ENCODE measurements at regions not wholly inside any gene's neighbourhood (a gene's known extent, or its start where the extent isn't known, plus 50 kb on each side); places are given as distances from the start of the nearest gene placed in this dataset.

DNA sequence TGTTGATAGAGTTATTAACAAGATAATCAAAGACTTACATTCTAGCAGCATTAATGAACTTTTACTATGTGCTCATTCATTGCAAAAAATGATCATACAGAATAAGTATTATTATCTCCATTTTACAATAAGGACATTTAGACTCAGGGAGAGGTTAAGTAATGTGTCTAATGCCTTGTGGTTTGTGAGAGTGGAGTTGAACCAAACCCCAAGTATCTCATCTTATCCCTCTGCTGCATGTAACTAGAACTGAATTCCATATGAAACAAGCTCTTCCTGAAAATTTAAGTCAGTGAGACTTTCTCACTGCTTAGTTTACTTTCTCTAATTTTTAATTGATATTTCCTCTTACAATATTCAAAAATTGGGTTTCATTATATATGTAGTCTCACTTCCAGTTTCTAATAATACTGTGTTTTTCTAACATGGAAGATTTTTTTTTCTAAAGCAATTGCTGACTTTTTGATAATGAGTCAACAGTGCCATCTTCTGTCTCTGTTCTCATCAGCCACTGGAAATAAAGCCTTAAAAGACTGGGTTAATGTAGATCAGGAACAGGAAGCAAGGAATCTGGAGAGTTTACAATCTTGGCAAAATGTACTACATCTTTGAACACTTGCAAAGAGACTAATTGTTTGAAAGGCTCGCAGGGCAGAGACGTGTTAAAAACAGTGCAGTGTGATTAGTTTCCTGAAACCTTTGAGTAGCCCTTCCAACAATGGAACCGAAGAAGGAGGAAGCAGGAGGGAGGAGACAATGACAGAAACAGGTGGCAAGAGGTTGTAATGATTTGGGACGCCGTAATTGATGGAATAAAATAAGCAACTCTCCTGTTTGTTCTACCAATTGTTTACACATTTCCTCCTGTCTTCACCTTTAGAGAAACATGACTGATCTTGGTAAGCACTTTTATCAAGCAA lies 567.6 kb downstream of the MRPL39 start:
- DNase-seq (no peak), ATAC-seq (no peak)
- Histone ChIP-seq H3K27ac (no peak overlapping the region), H3K36me3 (no peaks in the 10 kb centered on the region), H3K4me1 (no peaks in the 10 kb centered on the region), H3K4me3 (no peak overlapping the region), H3K9me3 (no peaks in the 10 kb centered on the region), H3K27me3 (ENCODE audit: low read depth) (no peaks in the 10 kb centered on the region)
- intact Hi-C loops (cut with DNase I), result no loop called here
- TF ChIP-seq, protein P1, sequence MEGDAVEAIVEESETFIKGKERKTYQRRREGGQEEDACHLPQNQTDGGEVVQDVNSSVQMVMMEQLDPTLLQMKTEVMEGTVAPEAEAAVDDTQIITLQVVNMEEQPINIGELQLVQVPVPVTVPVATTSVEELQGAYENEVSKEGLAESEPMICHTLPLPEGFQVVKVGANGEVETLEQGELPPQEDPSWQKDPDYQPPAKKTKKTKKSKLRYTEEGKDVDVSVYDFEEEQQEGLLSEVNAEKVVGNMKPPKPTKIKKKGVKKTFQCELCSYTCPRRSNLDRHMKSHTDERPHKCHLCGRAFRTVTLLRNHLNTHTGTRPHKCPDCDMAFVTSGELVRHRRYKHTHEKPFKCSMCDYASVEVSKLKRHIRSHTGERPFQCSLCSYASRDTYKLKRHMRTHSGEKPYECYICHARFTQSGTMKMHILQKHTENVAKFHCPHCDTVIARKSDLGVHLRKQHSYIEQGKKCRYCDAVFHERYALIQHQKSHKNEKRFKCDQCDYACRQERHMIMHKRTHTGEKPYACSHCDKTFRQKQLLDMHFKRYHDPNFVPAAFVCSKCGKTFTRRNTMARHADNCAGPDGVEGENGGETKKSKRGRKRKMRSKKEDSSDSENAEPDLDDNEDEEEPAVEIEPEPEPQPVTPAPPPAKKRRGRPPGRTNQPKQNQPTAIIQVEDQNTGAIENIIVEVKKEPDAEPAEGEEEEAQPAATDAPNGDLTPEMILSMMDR (IDR thresholded peaks at IDR 0.05), result no peak

DNA sequence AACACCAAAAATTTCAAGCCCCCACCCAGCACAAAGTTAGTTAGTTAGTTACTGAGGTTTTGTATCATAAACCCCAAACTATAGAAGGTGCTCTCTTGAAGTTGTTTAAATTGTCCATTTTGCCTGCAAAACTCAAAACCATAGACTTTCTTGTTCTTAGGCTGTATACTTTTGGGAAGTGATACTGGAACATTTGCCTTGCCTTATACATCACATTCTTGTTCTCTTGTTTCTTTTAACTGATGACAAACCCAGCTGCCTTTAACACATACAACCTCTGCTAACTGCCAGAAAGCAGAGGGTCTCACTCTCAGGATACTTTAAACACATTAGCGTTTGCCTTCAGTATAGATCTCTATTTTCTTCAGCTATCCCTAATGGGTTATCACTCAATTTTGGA lies 570.5 kb downstream of the MRPL39 start:
- Histone ChIP-seq H3K9me3 (no peaks in the 10 kb centered on the region), H3K36me3 (no peaks in the 10 kb centered on the region), H3K27me3 (ENCODE audit: low read depth) (no peaks in the 10 kb centered on the region), H3K27ac (no peak overlapping the region), H3K4me3 (no peak overlapping the region), H3K4me1 (no peaks in the 10 kb centered on the region)
- no peak for DNase-seq
- TF ChIP-seq, protein P1 (IDR thresholded peaks at IDR 0.05), result no peak
- intact Hi-C loops (cut with DNase I), result no loop called here
- no peak for ATAC-seq

DNA sequence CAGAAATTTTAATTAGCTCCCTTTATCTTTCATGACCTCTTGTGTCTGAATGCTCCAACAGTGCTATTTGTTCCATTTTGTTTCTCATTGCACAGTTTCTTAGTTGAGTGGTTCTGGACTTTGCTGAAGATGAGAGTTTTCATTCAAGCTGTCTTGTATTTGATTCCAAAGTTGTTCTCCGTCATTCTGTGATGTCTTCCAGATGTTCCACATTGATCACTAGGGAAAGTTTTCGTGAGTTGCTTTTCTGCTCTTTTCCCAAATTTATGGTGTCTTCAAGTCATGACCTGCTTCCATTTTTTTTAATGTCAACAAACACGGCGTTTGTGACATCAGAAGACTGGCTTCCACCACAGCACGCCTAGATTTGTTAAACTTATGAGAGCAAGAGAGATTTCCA lies 575.5 kb downstream of the MRPL39 start:
- H3K4me3 ChIP-seq, result no peak overlapping the region
- H3K36me3 ChIP-seq, result no peaks in the 10 kb centered on the region
- H3K27me3 ChIP-seq (ENCODE audit: low read depth), result no peaks in the 10 kb centered on the region
- H3K9me3 ChIP-seq, result no peaks in the 10 kb centered on the region
- no peaks in the 10 kb centered on the region for H3K4me1 ChIP-seq
- no peak for ATAC-seq
- DNase-seq, result no peak
- TF ChIP-seq, protein P1 (IDR thresholded peaks at IDR 0.05), result no peak
- H3K27ac ChIP-seq, result no peak overlapping the region
- intact Hi-C loops (cut with DNase I), result no loop called here

DNA sequence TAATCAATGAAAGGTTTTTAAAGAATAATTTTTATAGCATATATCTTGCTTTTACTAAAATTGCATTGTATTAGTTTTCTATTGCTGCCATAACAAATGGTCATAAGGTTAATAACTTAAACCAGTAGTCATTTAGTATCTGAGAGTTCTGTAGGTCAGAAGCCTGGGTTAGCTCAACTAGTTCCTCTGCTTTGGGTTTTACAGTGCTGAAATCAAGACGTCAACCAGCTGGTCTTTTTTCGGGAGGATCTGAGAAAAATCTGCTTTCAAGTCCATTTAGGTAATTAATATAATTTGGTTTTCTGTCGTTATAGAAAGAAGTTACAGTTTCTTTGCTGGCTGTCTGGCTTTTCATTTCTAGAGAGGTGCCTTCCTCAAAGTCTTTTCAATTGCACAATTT lies 577.7 kb downstream of the MRPL39 start:
- intact Hi-C loops (cut with DNase I), result no loop called here
- DNase-seq (no peak), ATAC-seq (no peak)
- H3K27ac ChIP-seq, result no peak overlapping the region
- no peaks in the 10 kb centered on the region for H3K4me1 ChIP-seq
- H3K27me3 ChIP-seq (ENCODE audit: low read depth), result no peaks in the 10 kb centered on the region
- H3K36me3 ChIP-seq, result no peaks in the 10 kb centered on the region
- no peak overlapping the region for H3K4me3 ChIP-seq
- TF ChIP-seq, protein P1 (IDR thresholded peaks at IDR 0.05), result no peak
- no peaks in the 10 kb centered on the region for H3K9me3 ChIP-seq

DNA sequence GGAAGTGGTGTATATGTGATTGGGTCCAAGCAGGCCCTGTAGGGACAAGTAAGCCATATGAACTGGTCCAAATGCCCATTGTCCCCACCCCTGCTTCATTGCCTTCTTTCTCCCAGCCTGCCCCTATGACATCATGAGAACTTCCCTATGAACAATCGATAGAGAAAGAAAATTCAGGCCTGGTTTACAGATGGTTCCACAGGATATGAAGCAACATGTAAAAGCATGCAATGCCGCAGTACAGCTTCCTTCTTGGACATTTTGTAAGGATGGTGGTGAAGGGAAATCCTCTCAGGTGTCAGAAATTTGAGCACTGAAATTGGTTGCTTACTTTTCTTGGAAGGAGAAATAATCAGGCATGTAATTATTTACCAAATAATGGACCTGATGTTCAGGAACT lies 581.7 kb downstream of the MRPL39 start:
- Histone ChIP-seq H3K27ac (no peak overlapping the region), H3K9me3 (no peaks in the 10 kb centered on the region), H3K27me3 (ENCODE audit: low read depth) (no peaks in the 10 kb centered on the region), H3K36me3 (no peaks in the 10 kb centered on the region), H3K4me3 (no peak overlapping the region), H3K4me1 (no peaks in the 10 kb centered on the region)
- ATAC-seq, result no peak
- intact Hi-C loops (cut with DNase I), result no loop called here
- no peak for DNase-seq
- TF ChIP-seq, protein P1 (IDR thresholded peaks at IDR 0.05), result no peak
